BLaER1 (cell line): ENCODE measurements at regions not wholly inside any gene's neighbourhood (a gene's known extent, or its start where the extent isn't known, plus 50 kb on each side); places are given as distances from the start of the nearest gene placed in this dataset.

Source experiments
- H3K27ac ChIP-seq: shearing (Covaris generic); formaldehyde crosslinking; 2 replicates; pipeline ENCODE4 v1.8.1; 2022
- H3K27me3 ChIP-seq: shearing (Covaris generic); formaldehyde crosslinking; 2 replicates; pipeline ENCODE4 v1.8.1; 2022
- H3K36me3 ChIP-seq: shearing (Covaris generic); formaldehyde crosslinking; 2 replicates; pipeline ENCODE4 v1.8.1; 2022
- H3K4me1 ChIP-seq: shearing (Covaris generic); formaldehyde crosslinking; 2 replicates; pipeline ENCODE4 v1.8.1; 2022
- H3K4me2 ChIP-seq: shearing (Covaris generic); formaldehyde crosslinking; 2 replicates; pipeline ENCODE4 v1.8.1; 2022
- H3K4me3 ChIP-seq: shearing (Covaris generic); formaldehyde crosslinking; 2 replicates; pipeline ENCODE4 v1.8.1; 2022
- H3K9ac ChIP-seq: shearing (Covaris generic); formaldehyde crosslinking; 2 replicates; pipeline ENCODE4 v1.8.1; 2022
- H3K9me3 ChIP-seq: shearing (Covaris generic); formaldehyde crosslinking; 2 replicates; pipeline ENCODE4 v1.8.1; 2022
- H4K20me1 ChIP-seq: shearing (Covaris generic); formaldehyde crosslinking; 2 replicates; pipeline ENCODE4 v1.8.1; 2022
- Cebpa-rat ChIP-seq: shearing (Covaris generic); IDR thresholded peaks from 2 replicates; pipeline ENCODE4 v1.8.1; 2022

DNA sequence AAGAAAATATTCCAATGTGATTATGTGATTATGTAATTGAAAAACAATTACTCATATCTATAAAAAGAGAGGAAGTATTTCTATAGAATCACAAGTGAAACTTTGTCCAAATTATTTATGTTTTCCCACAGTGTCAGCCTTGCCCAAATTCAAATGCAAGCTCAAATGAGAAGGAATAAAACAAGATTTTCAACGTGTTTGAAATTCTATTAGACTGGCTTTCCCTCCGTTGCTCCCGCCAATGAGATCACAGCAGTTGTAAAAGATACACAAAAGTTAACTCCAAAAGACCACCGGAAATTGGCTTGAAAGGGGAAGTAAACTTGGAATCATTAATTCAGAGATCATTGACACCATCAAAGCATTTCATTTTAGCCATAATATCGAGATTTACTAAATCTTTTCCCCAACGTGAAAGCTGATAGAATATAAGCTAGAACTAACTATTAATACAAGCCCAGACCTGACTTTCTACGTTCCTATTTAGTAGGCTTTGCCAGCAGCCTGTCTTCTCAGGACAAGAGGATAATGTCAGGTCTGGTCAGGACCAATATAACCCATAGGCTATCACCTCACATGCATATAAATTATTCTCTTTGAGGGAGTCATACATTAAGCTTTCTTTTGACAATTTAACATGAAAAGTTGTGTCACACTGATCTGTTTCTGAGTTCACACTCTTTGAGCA is 222.6 kb upstream of the CHAC2 start:
- TF ChIP-seq Cebpa-rat: no peak
- Histone ChIP-seq H3K4me1 (no peaks in the 10 kb centered on the region), H3K9me3 (peaks cover 4% of the 10 kb centered on the region; the same call in 1 of the 2 replicates), H3K4me3 (no peak overlapping the region), H3K4me2 (no peak overlapping the region), H3K9ac (no peak overlapping the region), H3K27me3 (no peaks in the 10 kb centered on the region), H4K20me1 (no peaks in the 10 kb centered on the region), H3K36me3 (no peaks in the 10 kb centered on the region), H3K27ac (no peak overlapping the region)

DNA sequence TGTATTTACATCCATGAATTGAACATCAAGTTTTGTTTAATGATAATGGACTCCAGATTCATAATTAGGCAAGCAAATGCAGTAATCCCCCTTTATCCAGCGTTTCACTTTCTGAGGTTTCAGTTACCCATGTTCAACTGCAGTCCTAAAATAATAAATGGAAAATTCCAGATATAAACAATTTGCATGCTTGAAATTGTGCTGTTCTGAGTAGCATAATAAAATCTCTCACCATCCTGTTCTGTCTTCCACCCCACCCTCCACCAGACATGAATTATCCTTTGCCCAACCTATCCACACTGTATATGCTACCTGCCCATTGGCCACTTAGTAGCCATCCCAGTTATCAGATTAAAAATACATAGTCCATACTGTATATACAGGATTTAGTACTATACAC is 224.5 kb upstream of the CHAC2 start:
- no peak overlapping the region for H3K27ac ChIP-seq
- TF ChIP-seq Cebpa-rat: no peak
- H3K36me3 ChIP-seq: no peaks in the 10 kb centered on the region
- H3K4me3 ChIP-seq: no peak overlapping the region
- no peaks in the 10 kb centered on the region for H3K4me1 ChIP-seq
- no peak overlapping the region for H3K9ac ChIP-seq
- no peaks in the 10 kb centered on the region for H3K27me3 ChIP-seq
- no peaks in the 10 kb centered on the region for H4K20me1 ChIP-seq
- peaks cover 4% of the 10 kb centered on the region; the same call in 1 of the 2 replicates for H3K9me3 ChIP-seq
- no peak overlapping the region for H3K4me2 ChIP-seq

DNA sequence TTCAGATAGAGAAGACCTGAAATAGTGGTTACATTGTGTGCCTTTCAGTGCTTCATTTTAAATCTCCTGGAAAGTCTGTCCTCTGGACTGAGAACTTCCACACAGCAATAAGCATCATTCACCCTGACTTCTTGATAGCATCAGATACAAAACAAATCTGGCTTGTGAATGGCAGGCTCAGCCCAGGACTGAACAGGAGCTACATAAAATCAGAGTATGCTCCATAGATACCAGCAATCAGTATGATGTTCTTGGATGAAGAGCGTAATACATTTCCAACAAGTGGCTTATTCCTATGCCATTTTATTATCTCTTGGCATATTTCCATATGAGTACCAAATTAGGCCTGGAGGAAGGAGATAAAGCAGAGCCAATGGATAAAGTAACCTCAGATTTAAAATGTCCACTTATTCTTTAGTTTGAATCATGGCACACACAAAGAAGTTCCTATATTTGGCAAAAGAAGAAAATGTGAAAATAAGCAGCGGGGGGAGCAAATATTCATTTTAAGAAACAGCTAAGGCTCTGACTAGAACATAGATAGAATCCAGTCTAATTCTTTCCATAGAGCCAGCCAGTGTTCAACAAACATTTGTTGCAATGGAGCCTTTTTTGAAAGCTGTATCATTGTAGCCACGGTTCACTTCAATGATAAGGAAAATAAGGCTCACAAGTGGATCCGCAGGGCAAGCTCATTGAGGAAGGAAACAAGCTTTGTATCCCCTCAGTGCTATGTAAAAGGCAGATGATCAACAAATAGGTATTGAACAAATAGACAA is 230.8 kb upstream of the CHAC2 start:
- Histone ChIP-seq H3K27me3 (no peaks in the 10 kb centered on the region), H3K4me2 (no peak overlapping the region), H4K20me1 (no peaks in the 10 kb centered on the region), H3K36me3 (no peaks in the 10 kb centered on the region), H3K4me3 (no peak overlapping the region), H3K4me1 (no peaks in the 10 kb centered on the region), H3K9me3 (peaks cover 6% of the 10 kb centered on the region; the same call in 1 of the 2 replicates), H3K9ac (no peak overlapping the region), H3K27ac (no peak overlapping the region)
- no peak for TF ChIP-seq Cebpa-rat

DNA sequence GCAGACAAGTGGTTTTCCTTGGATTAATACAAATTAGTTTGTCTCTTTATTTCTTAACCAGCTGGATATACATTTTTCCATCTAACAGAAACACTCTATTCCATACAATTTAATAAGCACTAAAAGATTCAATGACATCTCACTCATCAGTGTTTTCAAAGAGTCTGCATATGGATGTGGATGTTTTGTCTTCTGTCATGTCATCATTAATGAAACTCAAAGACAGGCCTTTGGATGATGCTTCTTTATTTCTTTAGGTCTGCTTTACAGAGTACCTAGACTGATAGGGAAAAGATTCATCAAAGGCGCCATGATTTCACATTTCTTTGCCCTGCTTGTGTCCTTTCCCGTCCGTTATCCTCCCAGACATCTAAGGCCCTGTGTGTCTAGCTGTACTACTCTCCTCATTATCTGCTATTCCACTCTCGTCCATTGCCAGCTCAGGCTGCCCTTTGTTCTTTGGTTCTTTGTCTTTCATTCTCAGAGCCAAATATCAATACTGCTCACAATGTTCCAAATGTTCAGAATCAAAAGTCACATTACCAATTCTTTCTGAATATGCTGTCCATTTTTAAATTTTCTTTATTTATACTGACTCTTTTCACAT is 232.3 kb upstream of the CHAC2 start:
- Histone ChIP-seq H3K4me2 (no peak overlapping the region), H3K27ac (no peak overlapping the region), H3K9ac (no peak overlapping the region), H3K4me1 (no peaks in the 10 kb centered on the region), H3K9me3 (0 out of 2 replicates have a peak, but pooled peaks cover 6% of the 10 kb centered on the region), H3K27me3 (no peaks in the 10 kb centered on the region), H4K20me1 (no peaks in the 10 kb centered on the region), H3K36me3 (no peaks in the 10 kb centered on the region), H3K4me3 (no peak overlapping the region)
- TF ChIP-seq Cebpa-rat: no peak

DNA sequence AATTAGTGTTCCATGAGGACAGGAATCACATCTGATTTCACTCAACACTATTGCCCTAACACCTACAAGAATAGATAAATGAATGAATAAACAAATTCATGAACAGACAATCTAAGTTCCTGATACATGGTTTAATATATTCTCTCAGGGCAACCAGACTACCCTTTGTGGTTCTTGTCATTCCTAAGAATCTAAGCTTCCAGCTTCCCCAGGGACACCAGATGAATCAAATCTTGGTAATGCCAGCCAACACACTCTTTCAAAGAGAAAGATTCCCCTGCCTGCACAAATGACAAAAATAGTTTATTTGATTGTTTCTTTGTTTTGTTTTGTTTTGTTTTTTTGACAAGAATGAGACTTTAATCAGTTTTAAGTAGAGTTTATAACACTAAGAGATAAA is 237.5 kb upstream of the CHAC2 start:
- Histone ChIP-seq H4K20me1 (no peaks in the 10 kb centered on the region), H3K4me2 (no peak overlapping the region), H3K9ac (no peak overlapping the region), H3K4me3 (no peak overlapping the region), H3K27me3 (no peaks in the 10 kb centered on the region), H3K27ac (no peak overlapping the region), H3K36me3 (no peaks in the 10 kb centered on the region), H3K9me3 (peaks cover 17% of the 10 kb centered on the region; the same call in 1 of the 2 replicates), H3K4me1 (no peaks in the 10 kb centered on the region)
- TF ChIP-seq Cebpa-rat: no peak

DNA sequence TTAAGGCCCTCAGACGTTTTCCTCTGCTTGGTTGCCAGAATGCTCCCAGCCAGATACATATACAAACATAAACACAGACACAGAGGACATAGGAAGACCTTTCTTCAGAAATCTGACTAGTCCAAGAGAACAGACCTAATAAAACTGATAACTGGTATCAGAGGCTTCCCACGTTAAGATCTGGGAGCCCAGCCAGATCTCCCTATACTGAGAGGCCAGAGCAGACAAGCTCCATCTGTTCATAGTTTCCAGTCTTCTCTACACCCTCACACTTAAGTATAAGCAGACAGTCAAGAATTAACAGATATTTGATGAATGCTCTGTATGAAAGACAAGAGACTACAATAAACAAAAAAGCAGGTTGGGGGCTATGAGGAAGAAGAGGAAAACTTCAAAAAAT is 240.5 kb upstream of the CHAC2 start:
- H3K9ac ChIP-seq: no peak overlapping the region
- no peaks in the 10 kb centered on the region for H3K4me1 ChIP-seq
- H3K4me3 ChIP-seq: no peak overlapping the region
- H4K20me1 ChIP-seq: no peaks in the 10 kb centered on the region
- no peak overlapping the region for H3K4me2 ChIP-seq
- H3K27me3 ChIP-seq: no peaks in the 10 kb centered on the region
- H3K27ac ChIP-seq: no peak overlapping the region
- TF ChIP-seq Cebpa-rat: no peak
- H3K36me3 ChIP-seq: no peaks in the 10 kb centered on the region
- peaks cover 14% of the 10 kb centered on the region; the same call in 1 of the 2 replicates for H3K9me3 ChIP-seq

DNA sequence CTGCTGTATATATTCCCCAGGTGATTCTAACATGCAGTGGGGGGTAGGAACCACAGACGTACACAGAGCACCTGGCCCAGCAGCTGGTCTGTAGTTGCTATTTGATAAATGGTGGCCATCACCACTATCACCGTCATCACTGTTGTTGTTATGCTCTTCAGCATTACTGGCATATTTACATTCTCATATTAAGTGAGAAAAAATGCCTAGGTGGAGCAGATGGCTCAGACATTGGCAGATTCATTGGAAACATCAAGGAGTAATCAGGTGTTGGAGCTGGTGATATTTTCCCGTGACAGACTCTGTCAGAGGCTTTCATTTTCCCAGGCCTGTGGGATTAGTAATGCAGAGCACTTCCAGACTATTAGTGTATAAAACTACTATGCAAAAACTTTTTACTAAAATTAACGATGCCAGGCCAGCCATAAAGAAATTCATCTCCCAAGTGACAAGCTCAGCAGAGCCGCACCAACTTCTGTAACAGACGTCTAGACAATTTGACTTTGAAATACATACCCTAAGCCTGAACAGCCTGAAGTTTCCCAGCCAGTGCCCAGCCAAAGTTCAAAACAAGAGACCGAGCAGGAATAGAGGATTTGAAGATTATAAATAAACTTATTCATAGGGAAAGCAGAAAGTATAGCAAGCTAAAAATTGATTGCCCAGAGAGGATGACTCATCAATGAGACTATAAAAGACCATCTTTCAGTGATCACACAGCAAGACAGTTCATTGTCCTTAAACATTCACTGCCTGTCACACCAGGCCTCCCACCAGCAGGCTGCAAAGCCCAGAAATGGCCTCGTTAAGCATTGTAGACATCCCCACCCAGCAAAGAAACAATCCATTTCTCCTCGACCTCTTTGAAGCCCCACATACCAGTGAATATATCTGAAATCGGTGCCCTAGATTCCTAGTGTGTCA is 247.4 kb upstream of the CHAC2 start:
- no peaks in the 10 kb centered on the region for H4K20me1 ChIP-seq
- H3K4me2 ChIP-seq: no peak overlapping the region
- no peak for TF ChIP-seq Cebpa-rat
- no peak overlapping the region for H3K4me3 ChIP-seq
- H3K27ac ChIP-seq: no peak overlapping the region
- no peaks in the 10 kb centered on the region for H3K4me1 ChIP-seq
- no peaks in the 10 kb centered on the region for H3K27me3 ChIP-seq
- H3K9ac ChIP-seq: no peak overlapping the region
- H3K9me3 ChIP-seq: no peaks in the 10 kb centered on the region
- no peaks in the 10 kb centered on the region for H3K36me3 ChIP-seq

DNA sequence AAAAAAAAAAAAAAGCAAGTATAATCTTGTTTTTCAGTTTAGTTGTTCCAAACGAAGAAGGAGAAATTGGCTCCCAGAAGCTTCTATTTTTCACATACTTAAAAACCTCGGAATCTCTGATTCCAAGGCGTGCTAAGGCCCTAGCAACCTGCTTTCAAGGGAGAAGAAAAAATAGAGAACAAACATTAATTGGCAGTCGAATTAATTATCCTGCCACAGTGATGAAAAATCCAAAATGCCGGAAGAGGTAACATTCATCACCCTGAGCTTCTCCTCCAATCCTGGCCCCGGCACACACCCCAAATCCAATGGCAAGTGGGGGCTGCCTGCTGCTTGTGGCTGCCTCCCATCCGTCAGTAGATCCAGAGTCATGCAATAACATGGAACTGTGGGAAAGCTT is 250.2 kb upstream of the CHAC2 start:
- no peaks in the 10 kb centered on the region for H3K4me1 ChIP-seq
- H3K4me2 ChIP-seq: no peak overlapping the region
- H4K20me1 ChIP-seq: no peaks in the 10 kb centered on the region
- no peaks in the 10 kb centered on the region for H3K36me3 ChIP-seq
- no peak overlapping the region for H3K4me3 ChIP-seq
- no peaks in the 10 kb centered on the region for H3K9me3 ChIP-seq
- no peaks in the 10 kb centered on the region for H3K27me3 ChIP-seq
- TF ChIP-seq Cebpa-rat: no peak
- H3K9ac ChIP-seq: no peak overlapping the region
- H3K27ac ChIP-seq: no peak overlapping the region

DNA sequence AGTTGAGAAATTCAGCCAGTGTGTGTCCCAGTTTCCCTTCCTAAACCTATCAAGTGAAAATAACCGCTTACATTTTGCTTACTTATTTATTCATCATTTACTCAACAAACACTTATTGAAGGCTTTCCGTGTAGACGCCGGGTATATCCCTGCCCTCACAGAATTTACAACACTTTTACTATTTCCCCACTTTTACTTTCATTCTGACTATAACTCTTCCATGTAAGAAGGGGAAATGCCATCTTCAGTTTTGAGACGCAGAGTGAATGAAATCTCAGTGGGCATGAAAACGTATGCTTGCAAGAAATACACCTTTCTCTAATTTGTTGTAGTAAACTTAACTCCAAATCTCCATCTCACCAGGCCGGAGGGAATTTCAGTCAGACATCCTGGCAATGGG is 251.0 kb upstream of the CHAC2 start:
- no peak overlapping the region for H3K4me3 ChIP-seq
- no peaks in the 10 kb centered on the region for H3K27me3 ChIP-seq
- no peak overlapping the region for H3K27ac ChIP-seq
- no peaks in the 10 kb centered on the region for H3K4me1 ChIP-seq
- no peaks in the 10 kb centered on the region for H3K9me3 ChIP-seq
- H3K9ac ChIP-seq: no peak overlapping the region
- H4K20me1 ChIP-seq: no peaks in the 10 kb centered on the region
- no peaks in the 10 kb centered on the region for H3K36me3 ChIP-seq
- TF ChIP-seq Cebpa-rat: no peak
- H3K4me2 ChIP-seq: no peak overlapping the region
